Activated T-cell treated with anti-CD3 and anti-CD28 coated beads, Interleukin-2, amount 50 U/mL, for 24 hours (primary cell): ENCODE measurements at regions not wholly inside any gene's neighbourhood (a gene's known extent, or its start where the extent isn't known, plus 50 kb on each side); places are given as distances from the start of the nearest gene placed in this dataset.
"Not testable (repeated sequence)": the region's sequence is repeated elsewhere in the genome, so short reads cannot be mapped to it uniquely, and the experiment has no call there.

ENCODE experiments used
- DNase-seq: peaks from one replicate; pipeline ENCODE4 v3.0.0-alpha.2; 2020
- H3K27ac Mint-ChIP-seq: 2 replicates; pipeline ENCODE4 v1.8.0; 2020; ENCODE audit warnings: mild to moderate bottlenecking, mixed read lengths
- H3K27me3 Mint-ChIP-seq: 2 replicates; pipeline ENCODE4 v1.8.0; 2020; ENCODE audit warnings: mixed read lengths
- H3K36me3 Mint-ChIP-seq: 2 replicates; pipeline ENCODE4 v1.8.0; 2020; ENCODE audit warnings: low read depth, mixed read lengths
- H3K4me1 Mint-ChIP-seq: 2 replicates; pipeline ENCODE4 v1.8.0; 2020; ENCODE audit warnings: low read depth, mixed read lengths
- H3K4me3 Mint-ChIP-seq: 2 replicates; pipeline ENCODE4 v1.8.0; 2020; ENCODE audit warnings: mild to moderate bottlenecking, moderate library complexity, mixed read lengths
- H3K9me3 Mint-ChIP-seq: 2 replicates; pipeline ENCODE4 v1.8.0; 2020; ENCODE audit warnings: mixed read lengths

DNA sequence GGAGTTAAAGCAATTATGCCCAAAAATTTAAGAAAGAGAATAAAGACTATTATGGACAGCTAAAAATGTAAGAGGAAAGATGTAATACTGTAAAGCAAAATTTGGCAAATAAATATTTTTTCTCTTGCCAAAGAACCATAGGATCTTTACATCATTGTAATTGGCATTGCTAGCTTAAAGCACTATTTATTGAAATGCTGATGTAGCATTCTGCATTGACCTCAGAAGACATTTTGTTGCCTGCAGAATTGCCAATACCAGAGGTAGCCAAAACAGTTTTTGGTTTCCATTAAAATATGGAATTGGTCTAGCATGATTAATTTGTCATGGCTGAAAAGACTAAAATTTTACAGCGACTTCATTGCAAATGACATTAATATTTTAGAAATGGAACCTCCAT is 191.5 kb upstream of the CHODL start:
- H3K27me3 Mint-ChIP-seq, result no peaks in the 10 kb centered on the region
- H3K36me3 Mint-ChIP-seq, result no peaks in the 10 kb centered on the region
- DNase-seq, result no peak
- no peak overlapping the region for H3K27ac Mint-ChIP-seq
- H3K4me3 Mint-ChIP-seq, result no peak overlapping the region
- no peaks in the 10 kb centered on the region for H3K9me3 Mint-ChIP-seq
- no peaks in the 10 kb centered on the region for H3K4me1 Mint-ChIP-seq

DNA sequence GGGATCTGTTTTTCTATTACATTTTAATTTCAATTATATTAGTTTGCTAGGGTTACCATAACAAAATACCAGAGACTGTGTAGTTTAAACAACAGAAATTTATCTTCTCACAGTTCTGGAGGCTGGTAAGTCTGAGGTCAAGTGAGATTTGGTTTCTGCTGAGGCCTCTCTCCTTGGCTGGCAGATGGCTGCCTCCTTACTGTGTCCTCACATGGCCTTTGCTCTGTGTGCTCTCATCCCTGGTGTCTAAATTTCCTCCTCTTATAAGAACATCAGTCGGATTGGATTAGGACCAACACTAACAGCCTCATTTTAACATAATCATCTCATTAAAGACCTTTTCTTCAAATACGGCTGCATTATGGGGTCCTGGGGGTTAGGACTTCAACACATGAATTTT is 195.2 kb upstream of the CHODL start:
- Mint-ChIP-seq H3K27me3 (no peaks in the 10 kb centered on the region), H3K27ac (no peak overlapping the region), H3K9me3 (no peaks in the 10 kb centered on the region)

DNA sequence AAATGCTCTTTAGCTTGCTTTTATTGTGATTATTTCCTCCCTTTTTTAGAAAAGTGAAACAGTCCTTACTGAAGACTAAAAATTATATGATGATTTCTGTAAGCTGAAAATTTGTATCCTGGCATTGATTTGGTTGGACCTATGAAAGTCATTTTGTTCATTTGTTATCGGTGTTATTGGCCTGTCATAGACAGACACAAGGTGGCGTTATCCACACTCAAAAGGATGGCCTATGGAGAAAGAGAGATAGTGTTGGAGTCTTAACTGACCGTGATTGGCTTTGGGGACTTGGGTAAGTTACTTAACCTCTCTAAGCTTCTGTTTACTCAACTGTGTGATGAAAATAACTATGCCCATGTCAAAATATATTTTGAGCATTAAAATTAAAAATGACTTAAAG is 203.6 kb upstream of the CHODL start:
- H3K27me3 Mint-ChIP-seq, result no peaks in the 10 kb centered on the region
- no peaks in the 10 kb centered on the region for H3K36me3 Mint-ChIP-seq
- H3K4me1 Mint-ChIP-seq, result no peaks in the 10 kb centered on the region
- no peak for DNase-seq
- no peak overlapping the region for H3K27ac Mint-ChIP-seq
- no peak overlapping the region for H3K4me3 Mint-ChIP-seq
- H3K9me3 Mint-ChIP-seq, result no peaks in the 10 kb centered on the region

More for the DNA sequence above, 195.2 kb upstream of the CHODL start:
- no peak for DNase-seq
- Mint-ChIP-seq H3K4me3 (no peak overlapping the region), H3K4me1 (no peaks in the 10 kb centered on the region), H3K36me3 (no peaks in the 10 kb centered on the region)

DNA sequence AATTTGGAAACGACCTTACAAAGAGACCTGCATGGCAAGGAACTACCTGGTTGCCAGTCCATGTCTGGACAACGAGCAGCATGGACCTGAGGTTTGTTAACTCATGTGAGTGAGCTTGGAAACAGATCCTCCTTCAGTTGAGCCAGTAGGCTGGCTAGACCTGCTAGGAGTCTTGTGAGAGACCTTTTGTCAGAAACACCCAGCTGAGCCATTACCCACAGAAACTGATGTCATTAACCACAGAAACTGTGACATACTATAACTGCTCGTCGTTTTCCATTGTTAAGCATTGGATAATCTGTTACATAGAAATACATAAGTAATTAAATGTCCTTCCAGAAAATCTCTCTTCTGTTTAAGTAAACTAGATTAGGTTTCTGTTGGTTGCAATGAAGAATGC is 211.1 kb upstream of the C21orf91 start:
- H3K9me3 Mint-ChIP-seq, result no peaks in the 10 kb centered on the region
- DNase-seq, result no peak
- no peak overlapping the region for H3K4me3 Mint-ChIP-seq
- H3K36me3 Mint-ChIP-seq, result no peaks in the 10 kb centered on the region
- no peaks in the 10 kb centered on the region for H3K27me3 Mint-ChIP-seq
- peaks cover 2% of the 10 kb centered on the region for H3K4me1 Mint-ChIP-seq
- no peak overlapping the region for H3K27ac Mint-ChIP-seq

DNA sequence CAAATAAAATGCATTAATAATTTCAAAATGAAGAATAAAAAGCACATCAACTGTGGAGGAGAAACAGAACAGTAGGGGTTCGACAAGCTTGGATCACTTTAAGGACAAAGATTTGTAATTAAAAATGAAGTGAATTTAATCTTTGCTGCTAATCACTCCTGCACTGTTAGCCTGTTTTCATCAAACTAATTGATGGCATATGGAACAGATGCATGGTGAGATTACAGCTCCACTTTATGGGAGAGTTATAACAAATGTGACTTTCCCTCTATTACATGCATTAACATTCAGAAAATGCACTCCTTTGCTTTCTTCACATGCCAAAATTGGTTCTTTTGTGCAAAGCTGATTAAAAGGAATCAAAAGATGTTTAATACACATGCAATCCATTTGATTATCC is 207.2 kb upstream of the C21orf91 start:
- Mint-ChIP-seq H3K36me3 (no peaks in the 10 kb centered on the region), H3K4me3 (no peak overlapping the region), H3K4me1 (peaks cover 2% of the 10 kb centered on the region), H3K9me3 (no peaks in the 10 kb centered on the region), H3K27me3 (peaks cover 3% of the 10 kb centered on the region), H3K27ac (no peak overlapping the region)
- no peak for DNase-seq

DNA sequence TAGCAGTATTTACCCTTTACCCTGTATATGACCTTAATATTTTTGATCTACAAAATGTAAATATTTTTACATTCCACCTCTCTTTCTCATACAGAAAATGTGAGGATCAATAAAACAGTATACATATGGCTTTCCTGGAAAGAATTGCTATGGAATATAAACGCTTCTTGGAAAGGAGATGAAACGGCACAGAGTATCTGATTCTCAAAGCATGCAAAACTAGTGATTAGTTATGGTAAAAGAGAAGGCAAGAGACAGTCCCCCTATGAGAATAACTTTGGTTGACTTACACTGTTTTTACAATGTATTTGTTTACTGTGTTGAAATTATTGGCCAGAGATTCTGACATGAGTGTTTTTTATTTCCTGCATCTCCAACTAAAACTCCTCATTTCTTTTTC is 204.6 kb upstream of the C21orf91 start:
- Mint-ChIP-seq H3K27me3 (peaks cover 3% of the 10 kb centered on the region), H3K36me3 (no peaks in the 10 kb centered on the region), H3K27ac (no peak overlapping the region), H3K4me3 (no peak overlapping the region), H3K9me3 (no peaks in the 10 kb centered on the region), H3K4me1 (no peaks in the 10 kb centered on the region)
- no peak for DNase-seq

DNA sequence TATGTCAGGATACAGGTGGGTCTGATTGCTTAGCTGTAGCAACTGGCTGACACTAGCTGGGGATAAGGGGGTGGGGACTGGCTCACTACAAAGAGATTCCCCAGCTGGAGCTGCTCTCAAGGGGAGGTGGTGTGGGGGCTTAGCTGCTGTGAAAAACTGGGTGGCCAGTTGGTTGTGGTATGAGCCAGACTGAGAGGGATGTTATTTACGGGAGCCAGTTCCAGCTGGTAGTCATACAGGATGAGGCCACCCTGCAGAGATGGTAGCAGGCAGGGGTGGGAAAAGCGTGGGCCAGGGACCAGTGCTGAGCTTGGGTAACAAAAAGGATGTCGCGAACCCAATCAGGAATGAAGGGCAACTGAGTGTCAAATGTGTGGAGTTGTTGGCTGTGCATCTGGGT is 204.0 kb upstream of the C21orf91 start:
- no peaks in the 10 kb centered on the region for H3K9me3 Mint-ChIP-seq
- peaks cover 3% of the 10 kb centered on the region for H3K27me3 Mint-ChIP-seq
- H3K4me3 Mint-ChIP-seq, result no peak overlapping the region
- no peaks in the 10 kb centered on the region for H3K4me1 Mint-ChIP-seq
- H3K27ac Mint-ChIP-seq, result no peak overlapping the region
- no peak for DNase-seq
- no peaks in the 10 kb centered on the region for H3K36me3 Mint-ChIP-seq

DNA sequence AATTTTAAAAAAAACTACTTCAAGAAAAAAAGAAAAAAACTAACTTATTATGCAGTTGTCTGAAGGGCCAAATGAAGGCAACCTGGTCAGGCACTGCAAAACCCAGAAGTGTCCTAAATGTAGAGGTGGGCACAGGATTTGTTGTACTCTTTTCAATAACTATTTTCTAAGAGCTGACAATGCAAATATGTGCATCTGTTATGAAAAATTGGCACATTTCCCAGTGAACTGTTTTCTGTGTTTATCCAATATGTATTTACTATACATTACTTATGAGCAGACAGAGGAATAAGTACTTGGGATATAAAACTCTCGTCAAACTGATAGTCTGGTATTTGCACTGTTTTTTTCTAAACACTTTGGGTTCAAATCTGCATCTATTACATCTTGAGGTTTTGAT is 188.0 kb upstream of the C21orf91 start:
- H3K4me3 Mint-ChIP-seq, result no peak overlapping the region
- no peaks in the 10 kb centered on the region for H3K27me3 Mint-ChIP-seq
- no peaks in the 10 kb centered on the region for H3K36me3 Mint-ChIP-seq
- no peak for DNase-seq
- no peaks in the 10 kb centered on the region for H3K4me1 Mint-ChIP-seq
- no peak overlapping the region for H3K27ac Mint-ChIP-seq
- H3K9me3 Mint-ChIP-seq, result peaks cover 2% of the 10 kb centered on the region

DNA sequence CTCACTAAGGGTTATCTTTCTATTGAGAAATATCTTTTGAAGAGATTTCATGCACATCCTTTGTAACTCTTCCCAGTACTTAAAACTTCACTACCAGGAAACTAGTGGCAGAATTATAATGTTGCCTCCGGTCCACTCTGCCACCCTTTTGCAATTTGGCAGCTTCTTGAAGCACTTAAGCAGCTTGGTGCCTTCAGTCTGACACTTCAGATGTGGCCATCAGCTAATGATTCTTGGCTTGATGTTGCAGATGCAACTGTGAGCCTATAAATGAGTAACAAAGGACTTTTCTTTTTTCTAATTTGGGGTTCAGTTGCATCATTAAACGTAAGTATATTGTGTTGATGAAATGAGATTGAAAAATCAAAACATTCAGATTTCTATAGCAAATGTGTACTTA is 187.5 kb upstream of the C21orf91 start:
- no peaks in the 10 kb centered on the region for H3K4me1 Mint-ChIP-seq
- no peak overlapping the region for H3K27ac Mint-ChIP-seq
- H3K36me3 Mint-ChIP-seq, result no peaks in the 10 kb centered on the region

DNA sequence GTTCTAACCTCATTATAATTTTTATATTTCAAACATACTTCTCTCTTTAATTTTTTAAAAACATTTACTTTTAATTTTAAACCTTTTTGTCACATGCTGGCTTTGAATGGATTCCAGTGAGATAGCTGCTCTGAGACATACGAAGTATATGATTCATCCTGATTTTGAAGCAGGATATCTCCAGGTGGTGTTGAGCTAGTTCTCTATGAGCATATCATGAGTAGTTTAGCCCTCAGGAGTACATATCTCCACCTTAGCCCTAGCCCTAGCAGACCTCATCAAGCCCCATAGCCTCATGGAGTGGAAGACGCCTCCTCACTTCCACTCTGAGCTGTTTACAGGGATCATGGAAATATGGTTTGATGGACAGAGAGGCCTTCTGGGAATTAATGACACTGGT is 183.2 kb upstream of the C21orf91 start:
- Mint-ChIP-seq H3K9me3 (peaks cover 2% of the 10 kb centered on the region), H3K27ac (no peak overlapping the region), H3K36me3 (no peaks in the 10 kb centered on the region), H3K4me3 (no peak overlapping the region), H3K27me3 (no peaks in the 10 kb centered on the region), H3K4me1 (no peaks in the 10 kb centered on the region)
- DNase-seq, result no peak

More for the DNA sequence above, 187.5 kb upstream of the C21orf91 start:
- Mint-ChIP-seq H3K27me3 (no peaks in the 10 kb centered on the region), H3K4me3 (no peak overlapping the region), H3K9me3 (peaks cover 2% of the 10 kb centered on the region)
- no peak for DNase-seq

DNA sequence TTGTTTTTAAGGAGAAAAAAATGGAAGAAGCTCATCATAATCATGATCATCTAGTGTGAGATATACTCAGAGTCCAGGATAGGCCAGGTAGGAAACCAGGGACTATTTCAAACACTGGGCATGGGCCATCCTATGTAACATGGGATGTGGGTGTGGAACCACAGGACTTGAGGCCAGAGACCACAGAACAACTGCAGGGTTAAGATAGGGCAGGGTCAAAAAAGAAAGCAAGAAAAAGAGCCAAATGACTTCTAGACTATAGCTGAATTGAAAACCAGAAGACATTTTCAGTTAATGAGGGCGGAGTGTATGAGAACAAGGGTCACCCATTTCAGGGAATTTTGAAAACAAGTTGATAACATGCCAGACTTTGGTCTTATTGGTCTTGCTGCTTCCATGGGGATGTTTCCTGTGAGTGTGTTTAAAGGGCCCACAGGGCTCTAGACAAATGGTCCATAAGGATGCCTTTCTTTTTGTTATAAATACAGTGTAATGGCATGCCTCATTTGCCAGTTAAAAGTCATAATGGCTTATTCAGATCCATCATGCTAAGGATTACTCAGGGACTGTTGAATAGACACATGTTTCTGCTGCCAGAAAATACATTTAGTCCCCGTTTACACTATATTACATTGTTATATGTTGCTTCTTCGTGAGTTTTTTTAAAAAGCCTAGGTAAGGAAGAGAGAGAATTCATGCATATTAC is 182.0 kb upstream of the C21orf91 start:
- no peak overlapping the region for H3K4me3 Mint-ChIP-seq
- peaks cover 2% of the 10 kb centered on the region for H3K9me3 Mint-ChIP-seq

DNA sequence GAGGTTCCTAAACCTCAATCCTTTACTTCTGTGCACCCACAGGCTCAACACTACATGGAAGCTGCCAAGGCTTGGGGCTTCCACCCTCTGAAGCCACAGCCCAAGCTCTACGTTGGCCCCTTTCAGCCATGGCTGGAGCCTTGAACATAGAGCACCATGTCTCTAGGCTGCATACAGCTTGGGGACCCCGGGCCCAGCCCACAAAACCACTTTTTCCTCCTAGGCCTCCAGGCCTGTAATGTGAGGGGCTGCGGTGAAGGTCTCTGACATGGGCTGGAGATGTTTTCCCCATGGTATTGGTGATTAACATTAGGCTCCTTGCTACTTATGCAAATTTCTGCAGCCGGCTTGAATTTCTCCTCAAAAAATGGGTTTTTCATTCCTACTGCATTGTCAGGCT is 179.4 kb upstream of the C21orf91 start:
- H3K4me1 Mint-ChIP-seq, H3K27me3 Mint-ChIP-seq, H3K27ac Mint-ChIP-seq, DNase-seq, H3K36me3 Mint-ChIP-seq, H3K9me3 Mint-ChIP-seq, H3K4me3 Mint-ChIP-seq: not testable (repeated sequence)

More for the DNA sequence above, 182.0 kb upstream of the C21orf91 start:
- H3K27ac Mint-ChIP-seq, result no peak overlapping the region
- no peaks in the 10 kb centered on the region for H3K4me1 Mint-ChIP-seq
- no peaks in the 10 kb centered on the region for H3K27me3 Mint-ChIP-seq
- no peak for DNase-seq
- no peaks in the 10 kb centered on the region for H3K36me3 Mint-ChIP-seq

DNA sequence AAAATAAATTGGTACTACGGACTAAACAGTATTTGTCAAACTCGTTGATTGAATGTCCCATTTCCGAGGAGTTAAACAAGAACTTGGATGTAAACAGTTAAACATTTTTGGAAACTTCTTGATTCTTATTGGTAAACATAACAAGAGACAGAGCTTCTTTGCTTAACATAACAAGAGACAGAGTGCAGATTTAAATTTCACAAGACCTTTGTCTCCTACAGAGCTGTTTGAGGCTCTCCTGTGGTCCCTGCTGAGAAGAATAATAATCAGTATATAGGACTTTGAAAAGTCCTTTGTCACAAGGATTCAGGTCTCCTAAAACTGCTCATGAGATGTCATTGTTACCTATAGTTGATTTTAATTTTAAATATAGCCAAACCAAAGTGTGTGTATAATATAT is 170.6 kb upstream of the C21orf91 start:
- no peak for DNase-seq
- H3K36me3 Mint-ChIP-seq, result no peaks in the 10 kb centered on the region
- no peak overlapping the region for H3K27ac Mint-ChIP-seq
- H3K4me3 Mint-ChIP-seq, result no peak overlapping the region
- no peaks in the 10 kb centered on the region for H3K4me1 Mint-ChIP-seq
- peaks cover 2% of the 10 kb centered on the region for H3K27me3 Mint-ChIP-seq
- H3K9me3 Mint-ChIP-seq, result peaks cover 4% of the 10 kb centered on the region

DNA sequence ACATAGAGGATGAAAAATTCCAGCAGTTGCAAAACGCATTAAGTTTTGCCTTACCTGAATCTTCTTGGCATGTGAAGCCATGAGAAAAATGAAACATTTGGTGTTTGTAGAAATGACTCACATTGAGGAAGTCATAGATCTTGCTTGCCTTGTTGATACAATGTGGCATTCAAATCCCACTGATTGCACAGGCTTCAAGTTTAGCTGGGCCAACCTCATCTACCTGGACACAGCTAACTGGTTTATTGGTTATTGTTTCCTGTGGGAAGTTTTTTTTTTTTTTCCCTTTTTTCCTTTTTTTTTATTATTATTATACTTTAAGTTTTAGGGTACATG is 168.9 kb upstream of the C21orf91 start:
- H3K36me3 Mint-ChIP-seq, result no peaks in the 10 kb centered on the region
- no peak overlapping the region for H3K27ac Mint-ChIP-seq
- H3K9me3 Mint-ChIP-seq, result no peaks in the 10 kb centered on the region
- H3K27me3 Mint-ChIP-seq, result no peaks in the 10 kb centered on the region
- no peak overlapping the region for H3K4me3 Mint-ChIP-seq
- no peaks in the 10 kb centered on the region for H3K4me1 Mint-ChIP-seq
- no peak for DNase-seq

DNA sequence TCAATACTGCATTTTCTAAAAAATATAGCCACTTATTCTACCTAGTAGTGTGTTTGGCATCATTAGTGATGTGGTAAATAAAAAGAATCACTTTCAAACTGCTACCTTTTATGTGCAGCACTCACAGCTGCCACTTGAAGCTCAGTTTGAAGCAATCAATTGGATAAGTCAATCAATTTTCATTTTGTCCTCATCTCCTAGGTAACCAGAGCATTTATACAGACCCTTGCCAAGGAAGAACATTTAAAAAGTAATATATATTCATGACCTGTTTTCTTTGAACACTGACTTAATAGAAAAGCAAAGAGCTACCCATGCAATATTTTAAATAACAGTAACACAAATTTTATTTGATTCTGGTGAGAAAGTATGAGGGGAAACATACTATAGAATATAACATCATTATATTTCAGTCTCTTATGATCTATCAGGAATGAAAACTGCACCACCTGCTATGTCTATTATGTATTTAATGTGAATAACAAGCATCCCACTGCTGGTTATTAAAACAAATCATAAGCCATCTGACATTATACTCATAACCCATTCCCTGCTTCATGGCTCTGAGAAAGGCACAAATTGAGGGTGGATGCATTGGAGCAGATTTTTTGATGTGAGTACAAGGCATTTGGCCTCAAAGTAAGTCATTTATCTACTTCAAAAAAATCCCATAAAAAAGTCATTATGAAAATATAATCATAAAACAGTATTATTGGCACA is 168.4 kb upstream of the C21orf91 start:
- no peaks in the 10 kb centered on the region for H3K9me3 Mint-ChIP-seq
- H3K36me3 Mint-ChIP-seq, result no peaks in the 10 kb centered on the region
- no peak for DNase-seq
- no peaks in the 10 kb centered on the region for H3K4me1 Mint-ChIP-seq
- no peak overlapping the region for H3K4me3 Mint-ChIP-seq
- no peaks in the 10 kb centered on the region for H3K27me3 Mint-ChIP-seq
- no peak overlapping the region for H3K27ac Mint-ChIP-seq
